NOMO-1 treated with dmso at 0.1 percent for 144 hours (cell line): ENCODE measurements at regions not wholly inside any gene's neighbourhood (a gene's known extent, or its start where the extent isn't known, plus 50 kb on each side); places are given as distances from the start of the nearest gene placed in this dataset.

Experiments used
- DNase-seq: peaks from one replicate; lab custom pipeline; 2025; ENCODE audit not compliant: unreplicated experiment; lab: John Stamatoyannopoulos, UW

DNA sequence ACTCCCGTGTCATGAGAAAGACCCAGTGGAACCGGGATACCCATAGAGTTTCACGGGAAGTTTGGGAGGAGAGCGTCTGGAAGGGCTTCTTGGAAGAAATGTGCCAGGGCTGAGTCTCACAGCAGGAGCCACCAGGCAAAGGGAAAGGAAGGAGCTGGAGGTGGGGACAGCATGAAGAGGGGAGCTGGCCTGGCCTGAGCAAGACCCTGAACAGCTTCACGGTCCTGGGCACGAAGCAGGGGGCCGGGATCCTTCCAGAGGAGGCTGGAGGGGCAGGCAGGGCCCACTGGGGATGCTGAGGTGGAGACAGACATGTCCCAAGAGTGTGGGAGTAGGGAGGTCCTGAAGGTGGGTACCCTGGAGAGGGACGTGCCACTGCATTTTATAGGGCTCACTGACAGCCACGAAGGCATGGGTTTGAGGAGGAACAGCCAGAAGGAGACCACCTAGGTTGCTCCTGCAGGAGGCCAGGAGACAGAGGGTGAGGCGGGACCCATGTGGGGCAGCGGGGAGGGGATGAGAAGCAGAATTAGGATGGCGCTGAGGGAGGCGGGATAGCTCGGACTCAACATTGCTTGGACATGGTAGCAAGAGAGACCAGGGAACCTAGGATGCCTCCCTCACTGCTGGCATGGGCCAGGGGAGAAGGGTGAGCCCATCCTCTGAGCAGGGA is 168.1 kb upstream of the ID2 start:
- DNase-seq: no peak

DNA sequence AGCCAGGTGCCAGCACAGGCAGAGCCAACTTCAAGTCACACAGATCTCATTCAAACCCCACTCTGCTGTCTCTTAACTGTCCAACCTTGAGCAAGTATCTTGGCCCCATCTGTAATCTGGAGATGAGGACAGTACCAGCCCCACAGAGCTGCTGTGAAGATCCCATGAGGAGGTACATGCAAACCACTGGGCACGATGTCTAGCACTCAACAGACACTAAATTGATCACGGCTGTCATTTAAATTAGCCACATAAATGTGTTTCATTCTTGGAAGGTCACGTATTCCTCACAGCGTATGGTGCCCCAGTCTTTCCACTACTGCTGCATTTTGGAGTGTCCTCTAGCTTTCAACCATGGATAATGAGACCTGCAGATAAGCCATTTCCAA is 167.6 kb upstream of the ID2 start:
- DNase-seq: no peak

DNA sequence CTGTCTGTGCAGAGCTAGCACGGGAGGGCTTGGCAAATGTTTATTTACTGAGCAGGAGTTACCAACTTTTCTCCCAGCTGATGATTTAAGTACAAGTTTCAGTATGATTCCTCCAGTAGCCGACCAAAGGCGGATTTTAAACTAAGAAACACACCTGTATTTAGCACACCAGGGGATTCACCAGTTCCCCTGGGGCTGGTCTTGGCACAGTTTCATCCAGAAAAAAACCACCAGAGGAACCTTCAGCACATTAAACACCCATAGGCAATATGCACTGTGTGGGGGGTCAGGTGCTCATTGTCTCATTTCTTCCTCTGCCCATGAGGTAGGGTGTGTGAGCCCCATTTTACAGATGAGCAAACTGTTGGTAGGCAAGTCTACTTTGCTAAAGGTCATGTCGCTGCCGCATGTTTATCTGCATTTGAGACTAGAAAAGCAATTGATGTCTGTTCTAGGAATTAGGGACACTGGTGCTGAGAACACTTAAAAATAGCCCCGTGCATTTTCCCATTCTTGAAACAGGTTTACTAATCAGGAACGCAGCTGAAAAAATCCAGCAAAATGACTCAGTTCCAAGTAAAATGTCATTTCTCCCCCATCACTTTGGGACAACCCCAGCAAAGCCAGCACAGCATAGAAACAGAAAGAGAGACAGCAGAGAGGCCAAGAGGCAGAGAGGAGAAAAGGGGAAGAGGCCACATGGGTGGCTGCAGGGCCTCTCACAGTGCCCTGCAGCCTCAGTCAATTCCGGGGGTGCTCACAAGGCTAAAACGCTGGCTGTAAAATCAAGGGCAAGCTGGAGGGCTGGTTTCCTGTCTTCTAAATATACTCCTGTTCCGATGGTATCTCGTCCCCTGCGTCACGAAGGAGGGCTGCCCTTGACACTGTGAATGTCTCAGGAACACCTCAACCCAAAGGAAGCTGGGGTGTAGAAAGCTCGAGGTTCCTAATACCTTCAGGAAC is 166.8 kb upstream of the ID2 start:
- peak; percentile 94 for DNase-seq

DNA sequence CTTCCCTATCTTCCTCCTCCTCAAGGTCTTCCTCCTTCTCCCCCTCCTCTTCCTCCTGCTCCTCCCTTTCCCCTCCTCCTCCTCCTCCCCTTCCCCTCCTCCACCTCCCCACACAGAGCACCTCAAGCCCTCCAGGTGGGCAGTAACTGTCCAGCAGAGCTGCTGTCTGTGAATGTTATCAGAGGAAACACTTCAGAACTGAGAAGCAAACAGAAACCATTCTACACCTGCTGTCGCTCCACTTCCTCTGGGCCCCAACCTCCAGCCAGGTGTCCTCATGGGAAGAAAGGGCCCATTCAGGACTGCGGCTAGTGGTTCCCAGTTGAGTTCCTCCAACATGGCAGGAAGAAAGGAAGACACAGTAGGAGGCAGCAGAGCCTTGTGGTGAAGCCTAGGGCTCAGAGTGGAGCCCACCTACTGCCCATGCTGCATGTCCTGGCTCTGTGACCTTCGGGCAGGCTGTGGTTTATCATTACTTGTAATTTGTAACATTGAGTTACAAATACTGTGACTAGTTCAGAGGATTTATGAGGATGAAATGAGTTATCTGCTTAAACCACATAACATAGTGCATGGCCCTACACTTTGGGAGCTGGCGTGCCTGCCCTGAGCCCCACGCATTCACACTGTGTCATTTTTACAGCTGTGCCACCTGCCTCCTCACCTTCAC is 165.9 kb upstream of the ID2 start:
- DNase-seq: no peak

DNA sequence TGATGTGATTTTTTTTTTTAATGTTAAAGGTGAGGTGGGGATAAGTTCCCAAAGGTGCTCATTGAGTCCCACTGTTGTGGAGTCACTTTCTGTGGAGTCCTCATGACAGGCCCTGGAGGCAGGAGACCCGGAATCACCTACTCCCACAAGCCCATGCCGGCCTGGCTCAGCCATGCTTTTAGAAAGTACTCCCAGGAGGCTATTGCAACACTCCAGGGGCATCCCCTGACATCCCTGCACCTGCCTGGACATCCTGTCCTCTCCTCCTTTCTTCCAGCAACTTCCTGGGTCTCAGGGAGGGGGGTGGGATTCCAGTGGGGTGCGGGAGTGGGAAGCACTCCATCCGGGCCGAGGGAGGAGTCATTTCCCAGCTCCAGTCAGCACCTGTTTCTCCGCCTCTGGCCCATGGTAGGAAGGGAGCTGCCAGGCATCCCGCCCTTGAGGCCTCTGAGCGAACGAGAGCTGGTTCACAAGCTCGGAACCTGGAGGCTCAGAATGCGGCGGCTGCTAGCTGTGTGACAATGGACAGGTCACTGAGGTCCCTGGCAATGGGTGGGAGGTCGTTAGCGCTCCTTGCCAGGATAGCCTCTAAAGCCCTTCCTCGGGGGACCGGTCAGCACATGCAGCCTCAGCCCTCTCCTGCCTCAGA is 163.9 kb upstream of the ID2 start:
- no peak for DNase-seq

DNA sequence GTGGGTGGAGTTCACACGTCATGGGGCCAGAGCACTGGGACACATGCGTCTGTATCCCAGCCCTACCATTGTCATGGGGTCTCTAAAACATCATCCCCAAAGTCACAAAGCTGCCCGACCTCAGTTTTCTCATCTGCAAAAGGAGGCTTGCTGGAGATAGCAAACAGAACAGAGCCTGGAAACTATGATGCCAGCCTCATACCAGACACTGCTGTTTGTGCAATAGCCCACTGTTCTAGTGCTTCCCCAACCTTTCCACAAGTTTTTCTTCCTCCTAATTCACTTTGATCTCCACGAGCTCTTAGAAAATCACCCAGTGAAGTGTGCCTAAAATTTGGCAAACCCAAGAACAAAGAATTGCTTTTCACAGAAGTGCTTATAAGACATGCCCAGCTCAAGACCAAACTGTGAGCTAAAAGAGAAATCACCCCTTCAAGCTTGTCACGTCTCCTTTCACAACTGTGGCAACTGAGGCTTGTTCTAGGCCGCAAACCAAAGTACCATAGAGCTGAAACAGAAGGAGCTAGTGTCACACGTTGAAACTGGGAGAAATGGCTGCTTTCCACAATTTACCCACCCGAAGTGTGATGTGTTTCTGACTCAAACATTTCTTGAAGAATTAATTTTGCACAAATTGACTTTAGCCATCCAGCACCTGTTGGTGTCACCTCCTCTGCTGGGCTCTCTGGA is 162.7 kb upstream of the ID2 start:
- DNase-seq: no peak

DNA sequence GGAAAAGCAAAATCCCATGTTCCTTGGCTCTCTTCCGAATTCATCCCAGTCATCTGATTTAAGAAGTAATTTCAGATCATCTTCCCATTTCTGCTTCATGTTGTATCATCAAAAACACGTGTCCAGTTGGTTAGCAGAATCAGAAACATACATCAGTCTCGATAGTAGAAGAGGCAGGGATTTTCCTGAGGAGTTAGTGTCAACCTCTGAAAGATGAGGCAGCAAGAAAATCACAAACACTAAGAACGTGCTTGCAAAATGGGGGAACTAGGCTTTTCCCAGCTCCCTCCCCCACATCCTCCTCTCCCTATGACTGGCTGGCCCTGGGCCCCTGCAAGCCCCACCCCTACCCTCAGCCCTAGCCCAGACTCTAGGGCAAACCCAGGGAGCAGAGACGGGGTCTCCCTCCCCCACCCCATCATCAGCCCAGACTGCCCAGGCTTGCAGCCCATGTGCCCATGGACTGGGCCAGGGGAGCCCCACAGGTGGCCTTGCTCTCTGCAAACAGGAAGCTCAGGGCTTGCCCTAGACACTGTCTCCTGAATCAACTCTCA is 161.0 kb upstream of the ID2 start:
- no peak for DNase-seq

DNA sequence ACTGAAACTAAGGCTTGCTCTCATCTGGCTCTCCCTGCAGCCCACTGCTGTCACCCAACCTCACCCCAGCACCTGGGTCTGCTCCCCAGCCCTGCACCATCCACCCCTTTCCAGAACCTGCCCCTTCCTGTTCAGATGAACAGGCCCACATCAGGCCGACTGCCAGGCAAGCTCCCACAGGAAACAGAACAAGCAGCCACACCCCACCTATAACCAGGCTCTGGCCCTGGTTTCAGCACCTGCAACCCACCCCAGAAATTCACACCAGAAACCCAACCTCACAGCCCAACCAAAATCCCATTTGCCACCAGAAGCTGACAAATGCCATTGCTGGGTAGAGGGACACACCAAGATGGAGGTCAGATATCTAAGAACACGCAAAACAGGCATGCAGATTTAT is 159.2 kb upstream of the ID2 start:
- DNase-seq: no peak

DNA sequence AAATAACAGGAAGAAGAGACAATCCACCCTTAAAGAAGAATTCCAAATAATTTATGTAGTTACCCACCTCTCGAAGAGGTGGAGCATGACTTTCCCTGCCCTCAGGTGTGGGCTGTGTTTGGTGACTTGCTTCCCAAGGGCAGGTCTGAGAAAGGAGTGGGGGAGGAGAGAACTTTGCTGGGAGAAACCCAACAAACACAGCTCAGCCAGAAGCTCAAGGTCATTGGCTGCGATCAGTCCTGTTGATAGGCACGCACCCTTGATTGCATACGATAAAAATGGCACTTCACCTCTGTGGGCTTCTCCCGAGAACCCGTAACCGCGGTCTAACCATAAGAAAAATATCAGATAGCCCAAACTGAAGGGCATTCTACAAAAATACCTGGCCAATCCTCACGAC is 157.5 kb upstream of the ID2 start:
- no peak for DNase-seq

DNA sequence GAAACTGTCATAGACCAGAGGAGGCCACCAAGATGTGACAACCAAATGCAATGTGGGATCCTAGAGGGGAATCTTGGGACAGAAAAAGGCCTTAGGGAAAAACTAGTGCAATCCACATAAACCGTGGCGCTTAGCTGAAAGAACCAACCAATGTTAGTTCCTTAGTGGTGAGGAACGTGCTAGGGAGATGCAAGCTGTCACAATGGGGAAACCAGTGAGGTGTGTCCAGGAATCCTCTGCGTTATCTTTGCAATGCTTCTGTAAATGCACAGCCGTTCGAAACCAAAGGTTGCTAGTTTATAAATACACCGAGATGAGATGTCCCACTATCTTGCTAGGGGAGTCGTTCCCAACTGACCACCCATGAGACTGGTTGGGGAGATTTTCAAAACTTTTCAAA is 157.0 kb upstream of the ID2 start:
- DNase-seq: no peak

DNA sequence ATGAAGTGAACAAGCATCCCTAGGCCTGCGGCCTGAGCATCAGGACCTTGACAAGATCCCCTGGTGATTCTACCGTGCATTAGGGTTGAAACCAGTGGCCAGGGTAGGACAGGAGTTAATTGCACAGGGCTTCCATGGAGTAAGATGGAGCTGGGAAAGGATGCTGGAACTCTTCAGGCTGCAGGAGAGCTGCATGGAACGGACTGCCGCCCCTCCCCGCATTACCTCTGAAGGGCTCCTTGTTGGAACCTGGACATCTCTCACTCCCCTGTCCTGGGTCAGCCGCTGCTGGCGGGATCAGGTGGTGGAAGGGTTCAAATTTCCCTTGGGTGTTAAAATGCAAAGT is 156.6 kb upstream of the ID2 start:
- no peak for DNase-seq

DNA sequence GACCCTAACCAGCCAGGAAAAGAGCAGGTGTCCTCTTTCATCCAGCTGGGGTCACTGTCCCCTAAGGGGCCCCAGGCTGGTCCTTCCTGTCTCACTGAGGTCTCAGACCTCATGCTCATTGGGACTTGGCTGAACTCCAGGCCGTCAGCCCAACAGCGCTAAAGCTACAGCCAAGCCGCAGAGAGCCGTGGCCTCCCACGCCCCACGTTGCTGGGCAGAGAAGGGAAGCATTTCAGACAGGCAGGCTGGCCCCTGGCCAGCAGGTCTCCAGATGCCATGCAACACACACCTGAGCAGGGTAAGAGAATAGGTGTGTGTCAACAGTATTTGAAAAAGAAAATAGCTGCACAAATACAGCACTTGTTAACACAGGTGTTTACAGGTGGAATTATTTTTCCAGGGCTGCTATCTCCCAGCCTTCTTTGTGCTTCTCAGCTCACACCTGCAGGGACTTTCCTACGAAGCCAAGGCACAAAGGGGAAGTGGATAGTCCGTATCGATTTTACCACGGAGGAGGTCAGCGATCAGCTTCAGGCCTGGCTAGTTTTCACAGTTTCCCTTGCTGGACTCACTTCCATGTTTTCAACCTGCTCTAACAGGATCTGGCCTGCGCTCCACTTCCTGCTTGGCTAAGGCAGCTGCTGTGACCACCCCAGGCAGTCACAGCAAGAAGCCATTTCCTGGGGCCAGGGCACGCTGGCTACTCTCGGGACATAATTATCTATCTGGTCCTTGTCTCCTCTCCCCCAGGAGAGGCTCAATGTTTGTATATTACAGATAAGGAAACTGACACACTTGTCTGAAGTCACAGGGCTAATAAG is 156.1 kb upstream of the ID2 start:
- DNase-seq: peak; percentile 84

DNA sequence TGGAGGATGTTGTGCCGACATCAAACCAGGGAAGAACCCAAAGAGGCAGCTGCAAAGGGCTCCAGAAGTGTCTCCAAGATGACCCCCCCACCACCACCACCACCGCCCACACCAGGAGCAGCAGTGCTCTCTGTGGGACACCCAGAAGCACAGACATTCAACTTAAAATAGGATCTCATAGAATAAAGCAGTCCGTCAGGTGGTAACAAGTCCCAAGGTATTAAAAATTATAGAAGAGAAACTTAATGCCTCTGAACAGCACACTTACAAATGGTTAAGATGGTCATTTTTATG is 155.5 kb upstream of the ID2 start:
- DNase-seq: no peak

DNA sequence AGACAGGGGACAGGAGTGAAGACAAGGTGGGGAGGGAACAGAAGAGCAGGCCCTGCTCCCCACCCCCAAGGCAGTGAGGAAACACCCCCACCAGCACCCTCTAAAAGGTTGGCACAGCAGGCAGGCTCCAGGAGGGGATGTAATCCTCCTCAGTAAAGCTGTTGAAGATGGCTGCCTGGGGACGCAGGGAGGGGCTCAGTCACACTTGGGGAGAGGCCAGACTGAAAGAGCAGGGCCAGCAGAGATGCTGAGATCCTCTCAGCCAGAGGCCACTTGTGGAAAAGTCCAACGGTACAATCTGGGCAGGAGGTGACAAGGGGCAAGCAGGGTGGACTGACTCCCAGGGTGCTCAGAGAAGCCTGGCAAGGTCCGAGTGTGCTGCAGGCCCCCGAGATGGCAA is 154.8 kb upstream of the ID2 start:
- no peak for DNase-seq

DNA sequence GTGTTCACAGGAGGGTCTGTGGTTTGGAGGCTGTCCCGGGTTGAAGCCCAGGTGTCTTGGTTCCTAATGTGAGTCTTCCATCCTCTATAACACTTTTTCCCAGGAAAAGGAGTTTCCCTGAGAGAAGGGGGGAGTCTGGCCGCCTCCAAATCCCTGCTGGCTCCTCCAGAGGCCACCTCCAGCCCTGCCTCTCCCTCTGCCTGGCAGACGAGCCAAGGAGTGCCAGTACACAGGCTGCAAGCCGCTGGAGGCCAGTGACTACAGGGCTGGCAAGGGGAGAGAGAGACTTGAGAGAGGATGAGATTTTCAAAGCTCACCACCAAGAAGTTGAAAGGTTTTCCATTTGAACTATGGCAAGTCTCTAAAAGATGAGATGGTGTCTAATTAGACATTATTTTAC is 154.2 kb upstream of the ID2 start:
- no peak for DNase-seq

DNA sequence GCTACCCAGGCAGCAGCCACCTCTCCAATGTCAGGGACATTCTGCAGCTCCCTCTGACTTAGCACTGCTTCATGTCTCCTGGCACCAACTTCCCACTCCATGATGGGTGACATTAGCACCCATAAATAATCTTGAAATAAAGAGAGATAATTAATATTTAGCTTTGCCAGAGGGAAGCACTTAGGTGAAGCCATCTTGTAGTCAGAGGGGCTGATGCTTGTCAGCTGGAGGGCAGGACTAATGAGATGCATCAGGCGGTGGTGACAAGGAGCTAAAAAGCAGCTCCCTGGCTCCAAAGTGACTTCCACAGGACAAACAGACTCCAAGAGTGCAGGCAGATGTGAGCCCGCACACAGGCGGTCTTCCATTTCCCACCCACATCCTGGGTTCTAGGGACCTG is 153.0 kb upstream of the ID2 start:
- DNase-seq: no peak

DNA sequence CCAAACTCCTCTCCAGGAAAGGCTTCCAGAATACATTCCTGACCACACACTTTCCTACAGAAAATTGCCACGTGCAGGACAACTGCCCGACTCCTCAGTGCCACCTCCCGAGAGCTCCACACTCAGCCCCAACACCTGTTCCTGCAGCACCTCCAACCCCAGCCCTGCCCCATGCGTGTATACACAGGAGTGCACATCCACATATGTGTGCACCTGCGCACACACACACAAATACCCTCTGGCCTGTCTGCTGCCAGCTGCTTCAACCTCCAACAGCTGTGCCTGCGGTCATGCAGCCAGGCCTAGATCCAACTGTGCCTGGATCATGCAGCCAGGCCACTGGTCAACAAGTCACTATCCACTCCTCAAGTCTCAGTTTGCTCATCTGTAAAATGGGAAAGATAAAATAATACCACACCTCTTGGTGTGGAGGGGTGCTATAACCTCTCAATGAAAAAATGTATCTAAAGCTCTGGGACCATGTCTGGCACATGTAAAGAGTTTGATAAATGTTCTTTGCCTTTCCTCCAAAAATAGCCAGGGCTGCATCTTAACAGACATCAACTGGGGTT is 152.1 kb upstream of the ID2 start:
- no peak for DNase-seq

DNA sequence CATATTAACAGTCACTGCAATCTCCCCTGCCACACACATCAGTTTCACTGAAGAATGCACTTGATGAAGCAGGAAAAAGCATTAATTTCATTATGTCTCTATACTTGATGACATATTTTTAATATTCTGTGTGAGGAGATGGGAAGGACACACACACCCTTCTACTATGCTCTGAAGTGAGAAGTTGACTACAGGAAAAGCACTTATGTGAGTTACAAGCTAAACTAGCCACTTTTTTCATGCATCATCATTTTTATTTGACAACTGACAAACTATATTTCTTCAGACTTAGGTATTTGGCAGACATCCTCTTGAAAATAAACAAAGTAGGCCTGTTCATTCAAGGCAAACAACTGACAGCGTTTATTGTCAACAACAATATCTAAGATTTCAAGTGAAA is 150.4 kb upstream of the ID2 start:
- DNase-seq: no peak

DNA sequence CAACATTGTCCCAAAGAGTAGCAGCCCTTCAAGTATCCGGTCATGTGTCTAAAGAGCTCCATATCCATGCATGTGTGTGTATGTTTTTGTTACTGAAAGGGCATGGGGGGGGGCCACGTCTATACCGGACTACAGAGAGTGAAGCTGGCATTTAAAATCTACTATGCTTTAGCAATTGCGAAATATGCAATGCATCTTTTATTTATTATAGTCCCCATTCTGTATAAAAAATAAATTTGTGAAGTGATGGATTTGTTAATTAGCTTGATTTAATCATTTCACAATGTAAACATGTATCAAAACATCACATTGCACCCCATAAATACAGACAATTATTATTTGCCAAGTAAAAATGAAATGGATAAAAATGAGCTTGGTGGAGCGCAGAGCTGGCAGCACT is 149.4 kb upstream of the ID2 start:
- DNase-seq: no peak

DNA sequence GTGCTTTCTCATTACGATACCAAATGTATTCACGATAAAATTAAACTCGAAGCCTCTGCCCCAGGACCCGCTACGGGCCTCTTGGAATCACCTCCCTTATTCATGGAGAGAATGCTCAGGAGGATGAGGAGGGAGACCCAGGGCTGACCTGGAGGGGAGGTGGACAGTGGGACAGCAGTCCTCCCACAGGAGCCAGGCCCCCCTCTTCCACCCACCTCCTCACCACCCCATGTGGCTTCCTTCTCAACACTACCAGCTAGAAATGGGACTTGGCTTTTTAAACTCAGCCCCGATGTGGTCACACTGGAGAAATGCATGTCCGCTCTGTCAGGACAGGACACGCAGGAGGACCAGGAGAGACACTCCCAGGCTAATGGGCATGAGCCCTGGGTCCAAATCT is 147.9 kb upstream of the ID2 start:
- no peak for DNase-seq
